IMR-90 (cell line): ENCODE measurements at regions not wholly inside any gene's neighbourhood (a gene's known extent, or its start where the extent isn't known, plus 50 kb on each side); places are given as distances from the start of the nearest gene placed in this dataset.

ENCODE experiments used
- ATAC-seq: fragments of 200-7000 bp; cut with Tn5 transposase; 2 replicates; pipeline ENCODE4 v1.9.1; 2020; ENCODE audit warnings: low read depth, mild to moderate bottlenecking, moderate library complexity
- BruUV-seq: library from RNA; stranded (reverse); fragments of 400-500 nt; replicated peaks from 2 replicates; lab custom pipeline; 2021; lab: Mats Ljungman, UMichigan
- CTCF ChIA-PET: fragments of 300-600 bp; formaldehyde crosslinking; extraction: SDS; loops from one replicate; lab custom pipeline; 2021; ENCODE audit warnings: antibody characterized with exemption; lab: Yijun Ruan, JAX
- POLR2A ChIA-PET: fragments of 300-600 bp; sonication (Branson Sonifier 250); formaldehyde crosslinking; loops from one replicate; lab custom pipeline; 2022; ENCODE audit warnings: antibody characterized with exemption; ENCODE audit not compliant: unreplicated experiment; lab: Charles Lee
- DNase-seq: peaks from one replicate; pipeline ENCODE4 v3.0.0; 2013
- H2AFZ ChIP-seq: replicated peaks from 2 replicates; pipeline ENCODE3; 2013; ENCODE audit warnings: low read length, mild to moderate bottlenecking; ENCODE audit not compliant: poor library complexity
- H2AK5ac ChIP-seq: 2 replicates; pipeline ENCODE4 v1.6.1; 2013; ENCODE audit warnings: low read depth, low read length, inconsistent platforms
- H2AK9ac ChIP-seq: replicated peaks from 2 replicates; pipeline ENCODE3; 2013; ENCODE audit warnings: mild to moderate bottlenecking, low read depth, low read length, moderate library complexity; ENCODE audit not compliant: poor library complexity
- H2BK120ac ChIP-seq: 2 replicates; pipeline ENCODE4 v1.6.1; 2013; ENCODE audit warnings: low read depth, low read length, inconsistent platforms
- H2BK15ac ChIP-seq: 3 replicates; pipeline ENCODE4 v1.6.1; 2013; ENCODE audit warnings: low read depth, low read length, inconsistent platforms
- H2BK20ac ChIP-seq: 2 replicates; pipeline ENCODE4 v1.6.1; 2013; ENCODE audit warnings: low read depth, mild to moderate bottlenecking, inconsistent platforms, low read length, moderate library complexity
- H2BK5ac ChIP-seq: 2 replicates; pipeline ENCODE4 v1.6.1; 2013; ENCODE audit warnings: mild to moderate bottlenecking, low read depth, low read length, inconsistent platforms; ENCODE audit not compliant: poor library complexity, severe bottlenecking
- H3K14ac ChIP-seq: replicated peaks from 2 replicates; pipeline ENCODE4 v1.6.1; 2013; ENCODE audit warnings: low read depth, low read length, inconsistent platforms
- H3K18ac ChIP-seq: 2 replicates; pipeline ENCODE4 v1.6.1; 2013; ENCODE audit warnings: low read depth, low read length, control low read depth
- H3K23ac ChIP-seq: 2 replicates; pipeline ENCODE4 v1.6.1; 2013; ENCODE audit warnings: low read depth, low read length, inconsistent platforms
- H3K27ac ChIP-seq: 2 replicates; pipeline ENCODE4 v1.5.1; 2013; ENCODE audit warnings: mild to moderate bottlenecking, control low read depth, low read length; ENCODE audit not compliant: insufficient read depth
- H3K27me3 ChIP-seq: 2 replicates; pipeline ENCODE4 v1.6.1; 2013; ENCODE audit warnings: low read length; ENCODE audit not compliant: control insufficient read depth, insufficient read depth
- H3K36me3 ChIP-seq: 2 replicates; pipeline ENCODE4 v1.6.1; 2013; ENCODE audit warnings: low read length, mixed read lengths; ENCODE audit not compliant: control insufficient read depth, insufficient read depth
- H3K4ac ChIP-seq: 2 replicates; pipeline ENCODE4 v1.6.1; 2013; ENCODE audit warnings: low read depth, low read length, inconsistent platforms
- H3K4me1 ChIP-seq: 2 replicates; pipeline ENCODE4 v1.6.1; 2013; ENCODE audit warnings: low read length, mixed read lengths; ENCODE audit not compliant: control insufficient read depth, insufficient read depth
- H3K4me2 ChIP-seq: 2 replicates; pipeline ENCODE4 v1.6.1; 2013; ENCODE audit warnings: low read depth, mild to moderate bottlenecking, control low read depth, low read length, moderate library complexity
- H3K4me3 ChIP-seq: 2 replicates; pipeline ENCODE4 v1.5.1; 2013; ENCODE audit warnings: low read depth, mild to moderate bottlenecking, control low read depth, low read length, moderate library complexity; ENCODE audit not compliant: insufficient read depth
- H3K56ac ChIP-seq: 2 replicates; pipeline ENCODE4 v1.6.1; 2013; ENCODE audit warnings: low read length, inconsistent platforms; ENCODE audit not compliant: insufficient read depth; ENCODE audit errors: extremely low read depth
- H3K79me1 ChIP-seq, 2 experiments: 2 replicates each; pipeline ENCODE4 v1.6.1; 2013; ENCODE audit warnings: low read length in 2 of 2, inconsistent platforms in 1 of 2, low read depth in 1 of 2
- H3K9ac ChIP-seq: 2 replicates; pipeline ENCODE4 v1.6.1; 2013; ENCODE audit warnings: low read depth, low read length, control low read depth
- H3K9me1 ChIP-seq: 2 replicates; pipeline ENCODE4 v1.6.1; 2013; ENCODE audit warnings: low read length, inconsistent platforms; ENCODE audit not compliant: insufficient read depth
- H3K9me3 ChIP-seq: 2 replicates; pipeline ENCODE4 v1.6.1; 2013; ENCODE audit warnings: low read length; ENCODE audit not compliant: control insufficient read depth, insufficient read depth
- H4K20me1 ChIP-seq: 2 replicates; pipeline ENCODE4 v1.6.1; 2013; ENCODE audit warnings: low read length, inconsistent platforms; ENCODE audit not compliant: insufficient read depth
- H4K5ac ChIP-seq: 2 replicates; pipeline ENCODE4 v1.6.1; 2013; ENCODE audit warnings: mild to moderate bottlenecking, low read depth, low read length, control low read depth
- H4K8ac ChIP-seq, 2 experiments: 2 replicates each; pipeline ENCODE4 v1.6.1; 2013; ENCODE audit warnings: low read depth in 2 of 2, low read length in 2 of 2, control low read depth in 1 of 2, inconsistent platforms in 1 of 2
- H4K91ac ChIP-seq: 2 replicates; pipeline ENCODE4 v1.6.1; 2013; ENCODE audit warnings: low read depth, low read length, inconsistent platforms; ENCODE audit not compliant: insufficient read depth
- CHD1 ChIP-seq: IDR thresholded peaks from 2 replicates; pipeline ENCODE4 v1.6.1; 2012; ENCODE audit warnings: low read depth, low read length, improper control_type of control experiment
- FOS ChIP-seq: fragments of 150-350 bp; IDR thresholded peaks from 2 replicates; pipeline ENCODE4 v1.6.1; 2016; ENCODE audit warnings: low read depth, low read length
- POLR2A ChIP-seq: IDR thresholded peaks from 2 replicates; pipeline ENCODE4 v1.6.1; 2012; ENCODE audit warnings: mild to moderate bottlenecking, low read depth, low read length
- RCOR1 ChIP-seq: IDR thresholded peaks from 2 replicates; pipeline ENCODE4 v1.6.1; 2012; ENCODE audit warnings: mild to moderate bottlenecking, low read length, improper control_type of control experiment; ENCODE audit not compliant: insufficient replicate concordance
- SMC3 ChIP-seq: fragments of 150-350 bp; IDR thresholded peaks from 2 replicates; pipeline ENCODE4 v1.6.1; 2016; ENCODE audit warnings: low read depth, mild to moderate bottlenecking, antibody characterized with exemption, low read length, moderate library complexity
- WGBS, 2 experiments: methylation state at CpG; one replicate each; pipeline versions ENCODE4 v1.1.5 to v1.1.7; 2013; ENCODE audit warnings: missing lambda C conversion rate in 2 of 2; ENCODE audit not compliant: insufficient read length in 1 of 2; ENCODE audit errors: extremely low coverage in 2 of 2; 5-methylcytosine and 5-hydroxymethylcytosine counted together
- dilution Hi-C: fragments of 300-500 bp; cut with HindIII; formaldehyde crosslinking; loops from one replicate; pipeline ENCODE4 v1.14.3; 2018; ENCODE audit warnings: low sequenced_read_pairs; ENCODE audit not compliant: unreplicated experiment
- in situ Hi-C: fragments of 300-500 bp; cut with MboI; formaldehyde crosslinking; loops from 3 replicates; pipeline ENCODE4 v1.14.3; 2019; ENCODE audit warnings: low sequenced_read_pairs, inconsistent platforms, mixed read lengths
- intact Hi-C: fragments of 100-400 bp; cut with micrococcal nuclease; formaldehyde crosslinking; loops from 2 replicates; pipeline ENCODE4 v1.10.0; 2022

DNA sequence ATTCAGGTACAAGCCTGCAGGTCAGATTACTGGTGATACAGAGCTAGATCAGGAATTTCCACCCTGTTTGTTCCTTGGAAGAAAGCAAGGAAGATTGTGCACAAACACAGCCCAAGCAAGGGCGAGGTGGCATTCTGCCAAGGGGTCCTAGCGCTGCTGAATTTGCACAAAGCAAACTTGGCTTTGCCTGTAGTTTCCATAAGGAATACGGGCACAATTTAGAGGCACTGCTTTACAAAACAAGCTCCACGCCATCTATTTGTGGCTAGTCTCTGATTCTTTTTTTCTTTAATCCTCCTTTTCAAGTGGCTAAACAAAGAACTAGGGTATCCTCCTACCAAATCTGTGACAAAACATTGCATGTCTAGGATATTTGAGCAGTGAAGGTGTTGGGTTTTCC lies 195.5 kb upstream of the ACVR2A start:
- H4K5ac ChIP-seq: no peak overlapping the region; the same call in 1 of the 2 replicates
- intact Hi-C loops: loop anchor here (10.0 kb wide), 1 partner anchor 266 kb away; no protein-coding TSS in a partner anchor
- ChIA-PET POLR2A (no interaction called here), CTCF (no interaction called here)
- no peak for TF ChIP-seq CHD1
- TF ChIP-seq SMC3: no peak
- no peak for TF ChIP-seq POLR2A
- TF ChIP-seq RCOR1: no peak
- TF ChIP-seq FOS: no peak
- dilution Hi-C loops: no loop called here
- no peak overlapping the region for H3K27ac ChIP-seq
- no peak overlapping the region for H2BK20ac ChIP-seq
- H2BK5ac ChIP-seq: no peak overlapping the region
- no peak overlapping the region for H2BK15ac ChIP-seq
- no peak overlapping the region for H2AK9ac ChIP-seq
- no peak overlapping the region for H3K9ac ChIP-seq
- 46% methylated on average over 3 of the region's 4 CpGs; no CpG with 5 or more reads in 1 of the 2 experiments for WGBS, 2 experiments
- no peak overlapping the region for H4K91ac ChIP-seq
- peaks cover 2% of the 10 kb centered on the region; the same call in 1 of the 2 replicates for H3K4me1 ChIP-seq
- no peak overlapping the region for H2AFZ ChIP-seq
- DNase-seq (no peak), ATAC-seq (no peak)
- H3K4me2 ChIP-seq: no peak overlapping the region
- H3K79me1 ChIP-seq: no peaks in the 10 kb centered on the region
- no peak overlapping the region for H3K4ac ChIP-seq
- H2AK5ac ChIP-seq: no peak overlapping the region
- H3K27me3 ChIP-seq: no peaks in the 10 kb centered on the region
- no peaks in the 10 kb centered on the region for H3K9me3 ChIP-seq
- H4K8ac ChIP-seq: no peak overlapping the region
- no peaks in the 10 kb centered on the region for H3K9me1 ChIP-seq
- no peak overlapping the region for H2BK120ac ChIP-seq
- BruUV-seq: no TSS peak
- H3K14ac ChIP-seq: no peak overlapping the region
- no peak overlapping the region for H3K56ac ChIP-seq
- in situ Hi-C loops: no loop called here
- no peaks in the 10 kb centered on the region for H3K36me3 ChIP-seq
- no peak overlapping the region; the same call in 1 of the 2 replicates for H3K18ac ChIP-seq
- H3K4me3 ChIP-seq: no peak overlapping the region
- H4K20me1 ChIP-seq: no peaks in the 10 kb centered on the region
- no peak overlapping the region for H3K23ac ChIP-seq
